Stimulated activated CD4-positive, alpha-beta T cell treated with anti-CD3 and anti-CD28 coated beads, Interleukin-12 subunit alpha, Interleukin-12 subunit beta, amount 100 ng/mL, for 24 hours (primary cell): ENCODE measurements at regions not wholly inside any gene's neighbourhood (a gene's known extent, or its start where the extent isn't known, plus 50 kb on each side); places are given as distances from the start of the nearest gene placed in this dataset.
"Not testable (repeated sequence)": the region's sequence is repeated elsewhere in the genome, so short reads cannot be mapped to it uniquely, and the experiment has no call there.

Experiments used
- DNase-seq, 2 experiments: peaks; one replicate each; pipeline ENCODE4 v3.0.0-alpha.2; 2020; ENCODE audit warnings: low read depth in 2 of 2

- DNase-seq, result no peak
Observed at GRCh38 chr6:85864453-85865401, 222.0 kb upstream of the SYNCRIP start.

DNA sequence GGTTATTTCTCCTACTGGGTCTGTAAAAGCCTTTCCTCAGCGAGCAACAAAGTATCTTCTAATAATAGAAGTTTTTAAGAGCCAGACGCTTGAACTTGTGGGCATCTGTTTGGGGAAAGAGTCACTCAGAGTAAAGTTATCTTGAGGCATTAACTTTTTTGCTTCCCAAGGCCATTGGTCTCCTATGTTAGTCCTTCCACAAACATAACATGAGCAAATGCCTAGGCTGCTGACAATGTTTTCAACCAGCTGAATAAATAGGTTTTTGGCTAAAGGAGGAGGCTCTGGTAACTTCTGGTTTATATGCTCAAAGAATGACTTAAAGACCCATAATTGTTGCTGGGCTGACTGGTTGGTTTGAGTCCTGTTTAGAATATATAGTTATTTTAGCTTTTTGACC, 213.5 kb upstream of the SYNCRIP start:
- DNase-seq, result no peak

DNA sequence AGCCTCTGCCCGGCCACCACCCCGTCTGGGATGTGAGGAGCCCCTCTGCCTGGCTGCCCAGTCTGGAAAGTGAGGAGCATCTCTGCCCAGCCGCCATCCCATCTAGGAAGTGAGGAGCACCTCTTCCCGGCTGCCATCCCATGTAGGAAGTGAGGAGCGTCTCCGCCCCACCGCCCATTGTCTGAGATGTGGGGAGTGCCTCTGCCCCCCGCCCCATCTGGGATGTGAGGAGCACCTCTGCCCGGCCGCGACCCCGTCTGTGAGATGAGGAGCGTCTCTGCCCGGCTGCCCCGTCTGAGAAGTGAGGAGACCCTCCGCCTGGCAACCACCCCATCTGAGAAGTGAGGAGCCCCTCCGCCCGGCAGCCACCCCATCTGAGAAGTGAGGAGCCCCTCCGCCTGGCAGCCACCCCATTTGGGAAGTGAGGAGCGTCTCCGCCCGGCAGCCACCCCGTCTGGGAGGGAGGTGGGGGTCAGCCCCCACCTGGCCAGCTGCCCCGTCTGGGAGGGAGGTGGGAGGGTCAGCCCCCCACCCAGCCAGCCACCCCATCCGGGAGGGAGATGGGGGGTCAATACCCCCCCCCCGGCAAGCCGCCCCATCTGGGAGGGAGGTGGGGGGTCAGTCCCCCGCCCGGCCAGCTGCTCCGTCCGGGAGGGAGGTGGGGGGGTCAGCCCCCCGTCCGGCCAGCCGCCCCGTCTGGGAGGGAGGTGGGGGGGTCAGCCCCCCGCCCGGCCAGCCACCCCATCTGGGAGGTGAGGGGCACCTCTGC, 195.8 kb upstream of the SYNCRIP start:
- DNase-seq, result not testable (repeated sequence)

GRCh38 chr6:85828973-85829372, 186.3 kb upstream of the SYNCRIP start:
- DNase-seq, result no peak

- DNase-seq, result no peak
Observed at GRCh38 chr6:85826997-85827396, 184.3 kb upstream of the SYNCRIP start.

- DNase-seq, result no peak
Observed at GRCh38 chr6:85824329-85824728, 181.6 kb upstream of the SYNCRIP start.

- no peak for DNase-seq
Observed at GRCh38 chr6:85810558-85810957, 167.9 kb upstream of the SYNCRIP start.

- DNase-seq, result no peak
Observed at GRCh38 chr6:85803721-85804120, 161.0 kb upstream of the SYNCRIP start.

- DNase-seq, result no peak
Observed at GRCh38 chr6:85802162-85802561, 159.5 kb upstream of the SYNCRIP start.

GRCh38 chr6:85798931-85799652, 156.4 kb upstream of the SYNCRIP start:
- no peak for DNase-seq

GRCh38 chr6:85797993-85798392, 155.3 kb upstream of the SYNCRIP start:
- no peak for DNase-seq

DNA sequence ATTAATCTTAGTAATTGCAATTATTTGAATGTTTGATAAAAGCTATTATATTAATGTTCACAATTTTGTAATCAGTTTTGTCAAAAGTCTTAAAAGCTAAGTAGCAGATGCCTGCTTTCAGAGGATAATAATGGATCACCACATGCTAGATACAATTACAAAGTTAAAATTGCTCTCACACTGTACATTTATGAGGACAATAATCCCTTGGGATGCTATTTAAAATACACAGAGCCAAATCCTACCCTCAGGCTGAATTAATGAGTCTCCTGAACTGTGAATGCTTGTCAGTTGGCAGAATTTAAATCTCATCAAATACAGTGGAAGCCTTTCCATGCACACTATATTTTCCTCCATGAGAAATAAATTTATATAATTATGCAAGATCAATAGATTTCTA, 153.3 kb upstream of the SYNCRIP start:
- DNase-seq, result no peak

DNA sequence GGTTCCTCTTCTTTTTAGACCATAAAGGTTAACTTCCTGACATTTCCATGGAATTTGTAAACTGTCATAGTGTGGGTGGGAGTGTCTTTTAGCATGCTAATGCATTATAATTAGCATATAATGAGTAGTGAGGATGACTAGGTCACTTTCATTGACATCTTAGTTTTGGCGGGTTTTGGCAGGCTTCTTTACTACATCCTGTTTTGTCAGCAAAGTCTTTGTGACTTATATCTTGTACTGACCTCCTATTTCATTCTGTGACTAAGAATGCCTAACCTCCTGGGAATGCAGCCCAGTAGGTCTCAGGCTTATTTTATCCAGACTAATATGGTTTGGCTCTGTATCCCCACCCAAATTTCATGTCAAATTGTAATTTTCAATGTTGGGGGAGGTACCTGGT, 149.6 kb upstream of the SYNCRIP start:
- no peak for DNase-seq

DNA sequence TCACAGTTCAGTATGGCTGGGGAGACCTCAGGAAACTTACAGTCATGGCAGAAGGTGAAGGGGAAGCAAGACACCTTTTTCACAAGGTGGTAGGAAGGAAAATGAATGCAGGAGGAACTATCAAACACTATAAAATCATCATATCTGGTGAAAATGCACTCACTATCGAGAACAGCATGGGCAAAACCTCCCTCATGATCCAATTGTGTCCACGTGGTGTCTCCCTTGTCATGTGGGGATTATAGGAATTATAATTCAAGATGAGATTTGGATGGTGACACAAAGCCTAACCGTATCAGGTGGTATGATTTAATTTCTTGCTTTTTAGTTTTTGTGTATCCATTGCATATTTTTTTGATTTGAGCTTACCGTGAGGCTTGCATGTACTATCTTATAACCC, 133.2 kb upstream of the SYNCRIP start:
- no peak for DNase-seq

GRCh38 chr6:85772641-85773040, 130.0 kb upstream of the SYNCRIP start:
- DNase-seq, result no peak

GRCh38 chr6:85771925-85772430, 129.3 kb upstream of the SYNCRIP start:
- DNase-seq, result no peak

DNA sequence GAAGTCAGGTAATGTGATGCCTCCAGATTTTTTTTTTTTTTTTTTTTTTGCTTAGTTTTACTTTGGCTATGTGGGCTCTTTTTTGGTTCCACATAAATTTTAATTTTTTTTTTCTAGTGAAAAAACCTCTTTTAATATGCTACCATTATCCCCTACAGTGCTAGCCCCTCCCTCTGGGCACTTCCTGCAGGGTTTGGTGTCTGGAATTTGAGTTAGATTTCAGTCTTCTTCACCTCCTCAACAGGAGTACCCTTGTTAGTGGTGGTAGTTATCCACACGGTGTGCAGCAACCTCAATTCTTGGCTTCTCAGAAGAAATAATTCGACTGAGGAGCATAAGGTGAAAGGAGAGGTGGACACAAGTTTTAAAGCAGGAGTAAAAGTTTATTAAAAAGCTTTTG, 128.8 kb upstream of the SYNCRIP start:
- no peak for DNase-seq

DNA sequence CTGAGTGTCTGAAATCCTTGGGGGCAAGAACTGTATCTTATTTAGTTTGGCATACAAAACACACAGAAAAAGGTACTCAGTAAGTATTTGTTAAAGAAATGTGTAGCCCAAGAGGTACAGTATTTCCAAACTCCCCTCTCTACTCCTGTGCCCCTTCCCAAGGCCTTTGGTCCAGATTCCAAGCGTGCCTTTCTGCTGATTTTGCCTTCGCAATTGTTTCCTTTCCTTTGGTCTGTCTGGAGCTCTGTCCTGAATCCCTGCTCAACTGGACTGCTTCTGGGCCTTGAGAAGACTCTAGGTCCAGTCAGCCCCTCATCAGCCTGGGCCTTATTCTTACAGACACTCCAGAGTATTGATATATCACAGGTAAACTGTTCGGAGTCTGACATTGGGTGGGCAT, 122.2 kb upstream of the SYNCRIP start:
- DNase-seq, result no peak

DNA sequence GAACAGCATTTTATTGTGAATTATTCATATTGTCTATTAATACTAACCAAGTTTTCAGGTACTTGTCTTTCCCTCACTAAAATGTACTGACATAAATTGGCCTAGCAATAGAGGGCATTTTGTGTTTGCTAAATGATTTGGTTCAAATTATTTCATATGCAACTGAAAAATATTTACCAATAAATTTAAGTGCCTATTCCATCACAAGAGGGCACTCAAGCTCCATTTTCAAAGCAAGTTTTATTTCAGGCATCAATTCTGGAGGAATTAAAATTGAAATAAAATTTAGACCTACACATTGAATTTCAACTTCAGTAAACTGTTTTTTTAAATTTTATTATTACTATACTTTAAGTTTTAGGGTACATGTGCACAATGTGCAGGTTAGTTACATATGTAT, 114.3 kb upstream of the SYNCRIP start:
- no peak for DNase-seq

GRCh38 chr6:85754894-85755293, 112.2 kb upstream of the SYNCRIP start:
- DNase-seq, result no peak

- no peak for DNase-seq
Observed at GRCh38 chr6:85752602-85753001, 109.9 kb upstream of the SYNCRIP start.
